Caco-2 (cell line): ENCODE measurements at regions not wholly inside any gene's neighbourhood (a gene's known extent, or its start where the extent isn't known, plus 50 kb on each side); places are given as distances from the start of the nearest gene placed in this dataset.

Source experiments
- BruUV-seq: library from RNA; stranded (reverse); fragments of 400-500 nt; replicated peaks from 2 replicates; lab custom pipeline; 2021; lab: Mats Ljungman, UMichigan
- CTCF ChIA-PET: fragments of 300-600 bp; sonication (Branson Sonifier 250); formaldehyde crosslinking; loops from one replicate; lab custom pipeline; 2022; ENCODE audit warnings: antibody characterized with exemption; lab: Charles Lee
- POLR2A ChIA-PET: fragments of 300-600 bp; sonication (Branson Sonifier 250); formaldehyde crosslinking; loops from one replicate; lab custom pipeline; 2022; ENCODE audit warnings: antibody characterized with exemption; lab: Charles Lee
- DNase-seq, 2 experiments: peaks; one replicate each; pipeline versions ENCODE4 v3.0.0 to v3.0.0-alpha.2; 2020 to 2022
- H3K27me3 ChIP-seq: replicated peaks from 2 replicates; pipeline ENCODE4 v1.6.0; 2011; ENCODE audit warnings: low read length; ENCODE audit not compliant: control insufficient read depth, insufficient read depth
- H3K36me3 ChIP-seq: 2 replicates; pipeline ENCODE4 v1.5.1; 2011; ENCODE audit warnings: low read length; ENCODE audit not compliant: control insufficient read depth, insufficient read depth
- H3K4me1 ChIP-seq: fragments of 250-450 bp; sonication (Bioruptor Pico); 2 replicates; pipeline ENCODE4 v1.5.1; 2020; ENCODE audit warnings: mild to moderate bottlenecking
- H3K4me3 ChIP-seq: 2 replicates; pipeline ENCODE4 v1.5.1; 2011; ENCODE audit warnings: low read depth, mild to moderate bottlenecking, control low read depth, low read length
- H3K9me3 ChIP-seq: fragments of 250-450 bp; sonication (Bioruptor Pico); 2 replicates; pipeline ENCODE4 v1.5.1; 2020; ENCODE audit warnings: mild to moderate bottlenecking, moderate library complexity
- H3K27ac Mint-ChIP-seq: one replicate; pipeline ENCODE4 v1.8.0; 2022; ENCODE audit warnings: mixed read lengths; ENCODE audit not compliant: unreplicated experiment
- H3K27me3 Mint-ChIP-seq: one replicate; pipeline ENCODE4 v1.8.0; 2022; ENCODE audit warnings: mixed read lengths; ENCODE audit not compliant: insufficient read depth, unreplicated experiment
- H3K36me3 Mint-ChIP-seq: one replicate; pipeline ENCODE4 v1.8.0; 2022; ENCODE audit warnings: mild to moderate bottlenecking, mixed read lengths; ENCODE audit not compliant: insufficient read depth, unreplicated experiment
- H3K4me1 Mint-ChIP-seq: one replicate; pipeline ENCODE4 v1.8.0; 2022; ENCODE audit warnings: low read depth, mixed read lengths; ENCODE audit not compliant: unreplicated experiment
- H3K4me3 Mint-ChIP-seq: one replicate; pipeline ENCODE4 v1.8.0; 2022; ENCODE audit warnings: mild to moderate bottlenecking, moderate library complexity, mixed read lengths; ENCODE audit not compliant: unreplicated experiment
- H3K9me3 Mint-ChIP-seq: one replicate; pipeline ENCODE4 v1.8.0; 2022; ENCODE audit warnings: mixed read lengths; ENCODE audit not compliant: unreplicated experiment
- CTCF ChIP-seq, 2 experiments: fragments of 200-600 bp in 1 of 2; IDR thresholded peaks; 1 replicate in 1 of 2; 2 replicates in 1 of 2; pipeline versions ENCODE4 v1.5.1 to v1.8.0; 2011 to 2022; ENCODE audit warnings: antibody characterized with exemption in 1 of 2, control low read depth in 1 of 2, inconsistent platforms in 1 of 2, low read depth in 1 of 2, low read length in 1 of 2, mild to moderate bottlenecking in 1 of 2, moderate library complexity in 1 of 2; ENCODE audit not compliant: insufficient read depth in 1 of 2, severe bottlenecking in 1 of 2, unreplicated experiment in 1 of 2
- intact Hi-C: fragments of 100-400 bp; cut with micrococcal nuclease; formaldehyde crosslinking; loops from one replicate; pipeline ENCODE4 v1.10.0; 2022; ENCODE audit not compliant: unreplicated experiment

DNA sequence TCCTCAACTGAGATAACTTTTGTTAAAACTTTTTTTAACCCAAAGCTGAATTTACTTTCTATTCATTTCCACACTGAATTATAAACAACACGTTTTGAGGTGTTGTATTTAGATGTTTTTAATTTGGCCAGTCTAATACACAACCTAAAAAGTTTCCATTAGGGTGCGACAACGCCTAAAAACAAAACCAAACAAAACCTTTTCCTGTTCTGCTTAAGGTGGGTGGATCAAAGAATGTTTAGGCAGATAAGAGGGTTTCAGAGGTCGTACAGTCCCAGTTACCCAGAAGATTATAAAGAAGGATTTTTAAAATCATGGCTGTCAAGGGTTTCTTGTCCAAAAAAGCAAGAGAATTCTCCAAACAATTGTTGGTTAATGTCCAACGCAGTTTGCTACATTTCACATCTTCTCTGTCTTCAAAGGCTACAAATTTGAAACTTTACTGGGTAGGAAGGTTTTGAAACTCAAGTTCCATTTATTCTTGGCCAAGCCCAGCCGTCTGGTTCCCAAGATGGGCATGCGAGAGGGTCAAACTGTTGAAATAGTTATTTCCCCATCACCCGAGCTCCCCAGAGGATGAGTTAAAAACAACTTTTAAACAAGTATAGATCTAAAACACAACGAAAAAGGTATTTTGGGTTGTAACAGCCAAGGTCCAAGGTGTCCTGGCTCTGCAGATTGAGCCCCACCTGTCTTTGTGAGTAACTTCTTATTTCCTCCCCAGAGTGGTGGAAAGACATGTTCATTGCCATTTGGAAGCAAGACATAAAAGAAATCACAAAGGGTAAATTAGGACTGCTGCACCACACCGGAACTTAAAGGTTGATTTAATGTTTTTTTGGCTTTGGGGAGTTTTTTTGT, 122.8 kb upstream of the MAP3K1 start:
- H3K27ac Mint-ChIP-seq: no peak overlapping the region
- H3K9me3 ChIP-seq: no peaks in the 10 kb centered on the region; the same call in 1 of the 2 replicates
- no peaks in the 10 kb centered on the region for H3K36me3 Mint-ChIP-seq
- no peaks in the 10 kb centered on the region for H3K36me3 ChIP-seq
- no peaks in the 10 kb centered on the region for H3K9me3 Mint-ChIP-seq
- H3K27me3 Mint-ChIP-seq: no peaks in the 10 kb centered on the region
- no peaks in the 10 kb centered on the region for H3K27me3 ChIP-seq
- DNase-seq: no peak
- BruUV-seq: no TSS peak
- H3K4me1 ChIP-seq: peaks cover 21% of the 10 kb centered on the region
- no peak overlapping the region for H3K4me3 Mint-ChIP-seq
- no peak for TF ChIP-seq CTCF (IDR thresholded peaks at IDR 0.05; ENCODE audit: insufficient read depth in 1 of 2, low read depth in 1 of 2, low read length in 1 of 2, severe bottlenecking in 1 of 2, unreplicated experiment in 1 of 2)
- ChIA-PET CTCF (no interaction called here), POLR2A (no interaction called here)
- no peak overlapping the region for H3K4me3 ChIP-seq
- intact Hi-C loops: no loop called here
- H3K4me1 Mint-ChIP-seq: no peaks in the 10 kb centered on the region

GRCh38 chr5:56688402-56688801, 126.9 kb upstream of the MAP3K1 start:
- no peak for DNase-seq
- Histone ChIP-seq H3K9me3 (peaks cover 3% of the 10 kb centered on the region), H3K4me3 (no peak overlapping the region), H3K4me1 (peaks cover 25% of the 10 kb centered on the region), H3K27me3 (no peaks in the 10 kb centered on the region), H3K36me3 (no peaks in the 10 kb centered on the region)
- no peaks in the 10 kb centered on the region for H3K27me3 Mint-ChIP-seq
- no peak for TF ChIP-seq CTCF (IDR thresholded peaks at IDR 0.05; ENCODE audit: insufficient read depth in 1 of 2, low read depth in 1 of 2, low read length in 1 of 2, severe bottlenecking in 1 of 2, unreplicated experiment in 1 of 2)
- ChIA-PET CTCF (no interaction called here), POLR2A (no interaction called here)
- H3K4me3 Mint-ChIP-seq: no peak overlapping the region
- no peaks in the 10 kb centered on the region for H3K36me3 Mint-ChIP-seq
- H3K4me1 Mint-ChIP-seq: no peaks in the 10 kb centered on the region
- no peaks in the 10 kb centered on the region for H3K9me3 Mint-ChIP-seq
- no TSS peak for BruUV-seq
- no peak overlapping the region for H3K27ac Mint-ChIP-seq
- intact Hi-C loops: no loop called here

- Histone ChIP-seq H3K27me3 (no peaks in the 10 kb centered on the region), H3K36me3 (no peaks in the 10 kb centered on the region), H3K4me3 (no peak overlapping the region), H3K4me1 (peaks cover 14% of the 10 kb centered on the region; the same call in 1 of the 2 replicates), H3K9me3 (peaks cover 3% of the 10 kb centered on the region; the same call in 1 of the 2 replicates)
- no peak for DNase-seq
- no peak for TF ChIP-seq CTCF (IDR thresholded peaks at IDR 0.05; ENCODE audit: insufficient read depth in 1 of 2, low read depth in 1 of 2, low read length in 1 of 2, severe bottlenecking in 1 of 2, unreplicated experiment in 1 of 2)
- intact Hi-C loops: no loop called here
- no peak overlapping the region for H3K27ac Mint-ChIP-seq
- H3K9me3 Mint-ChIP-seq: no peaks in the 10 kb centered on the region
- H3K27me3 Mint-ChIP-seq: no peaks in the 10 kb centered on the region
- no peaks in the 10 kb centered on the region for H3K36me3 Mint-ChIP-seq
- no peak overlapping the region for H3K4me3 Mint-ChIP-seq
- BruUV-seq: no TSS peak
- POLR2A ChIA-PET: no interaction called here
- CTCF ChIA-PET: no interaction called here
- H3K4me1 Mint-ChIP-seq: peaks cover 3% of the 10 kb centered on the region
These were observed 128.8 kb upstream of the MAP3K1 start for GRCh38 chr5:56686337-56687195.
